ENCODE measurements at regions not wholly inside any gene's neighbourhood (a gene's known extent, or its start where the extent isn't known, plus 50 kb on each side); places are given as distances from the start of the nearest gene placed in this dataset.

DNA sequence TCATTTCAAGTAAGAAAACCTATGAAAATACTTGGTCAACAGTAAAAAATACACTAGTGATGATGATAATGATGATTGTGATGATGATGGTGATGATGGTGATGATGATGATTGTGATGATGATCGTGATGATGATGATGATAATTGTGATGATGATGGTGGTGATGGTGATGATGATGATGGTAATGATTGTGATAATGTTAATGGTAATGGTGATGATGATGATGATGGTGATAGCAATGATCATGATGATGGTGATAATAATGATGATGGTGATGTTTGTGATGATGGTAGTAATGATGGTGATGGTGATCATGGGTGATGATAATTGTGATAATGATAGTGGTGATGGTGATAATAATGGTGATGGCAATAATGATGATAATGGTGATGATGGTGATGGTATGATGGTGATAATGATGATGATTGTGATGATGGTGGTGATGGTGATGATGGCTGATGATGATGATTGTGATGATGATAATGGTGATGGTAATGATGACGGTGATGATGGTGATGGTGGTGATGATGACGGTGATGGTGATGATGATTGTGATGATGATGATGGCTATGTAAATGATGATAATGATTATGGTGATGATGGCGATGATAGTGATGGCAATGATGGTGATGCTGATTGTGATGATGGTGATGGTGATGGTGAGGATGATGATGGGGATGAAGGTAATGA is 62.1 kb downstream of the VCX3A start:
- no peak overlapping the region for H3K4me3 ChIP-seq (replicated peaks; ENCODE audit: insufficient read depth, low read length)
- no peak for DNase-seq (ENCODE audit: low read depth in 1 of 2, low spot score in 1 of 2)
- H3K27ac ChIP-seq (replicated peaks): no peak overlapping the region
- no peak for TF ChIP-seq POLR2AphosphoS5 (IDR thresholded peaks at IDR 0.05; ENCODE audit: low read depth)
- TF ChIP-seq GABPA (IDR thresholded peaks at IDR 0.05; ENCODE audit: low read depth): no peak
- TF ChIP-seq, protein P1, sequence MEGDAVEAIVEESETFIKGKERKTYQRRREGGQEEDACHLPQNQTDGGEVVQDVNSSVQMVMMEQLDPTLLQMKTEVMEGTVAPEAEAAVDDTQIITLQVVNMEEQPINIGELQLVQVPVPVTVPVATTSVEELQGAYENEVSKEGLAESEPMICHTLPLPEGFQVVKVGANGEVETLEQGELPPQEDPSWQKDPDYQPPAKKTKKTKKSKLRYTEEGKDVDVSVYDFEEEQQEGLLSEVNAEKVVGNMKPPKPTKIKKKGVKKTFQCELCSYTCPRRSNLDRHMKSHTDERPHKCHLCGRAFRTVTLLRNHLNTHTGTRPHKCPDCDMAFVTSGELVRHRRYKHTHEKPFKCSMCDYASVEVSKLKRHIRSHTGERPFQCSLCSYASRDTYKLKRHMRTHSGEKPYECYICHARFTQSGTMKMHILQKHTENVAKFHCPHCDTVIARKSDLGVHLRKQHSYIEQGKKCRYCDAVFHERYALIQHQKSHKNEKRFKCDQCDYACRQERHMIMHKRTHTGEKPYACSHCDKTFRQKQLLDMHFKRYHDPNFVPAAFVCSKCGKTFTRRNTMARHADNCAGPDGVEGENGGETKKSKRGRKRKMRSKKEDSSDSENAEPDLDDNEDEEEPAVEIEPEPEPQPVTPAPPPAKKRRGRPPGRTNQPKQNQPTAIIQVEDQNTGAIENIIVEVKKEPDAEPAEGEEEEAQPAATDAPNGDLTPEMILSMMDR (IDR thresholded peaks at IDR 0.05; ENCODE audit: insufficient read depth, low read length): no peak
- TF ChIP-seq, protein P2, sequence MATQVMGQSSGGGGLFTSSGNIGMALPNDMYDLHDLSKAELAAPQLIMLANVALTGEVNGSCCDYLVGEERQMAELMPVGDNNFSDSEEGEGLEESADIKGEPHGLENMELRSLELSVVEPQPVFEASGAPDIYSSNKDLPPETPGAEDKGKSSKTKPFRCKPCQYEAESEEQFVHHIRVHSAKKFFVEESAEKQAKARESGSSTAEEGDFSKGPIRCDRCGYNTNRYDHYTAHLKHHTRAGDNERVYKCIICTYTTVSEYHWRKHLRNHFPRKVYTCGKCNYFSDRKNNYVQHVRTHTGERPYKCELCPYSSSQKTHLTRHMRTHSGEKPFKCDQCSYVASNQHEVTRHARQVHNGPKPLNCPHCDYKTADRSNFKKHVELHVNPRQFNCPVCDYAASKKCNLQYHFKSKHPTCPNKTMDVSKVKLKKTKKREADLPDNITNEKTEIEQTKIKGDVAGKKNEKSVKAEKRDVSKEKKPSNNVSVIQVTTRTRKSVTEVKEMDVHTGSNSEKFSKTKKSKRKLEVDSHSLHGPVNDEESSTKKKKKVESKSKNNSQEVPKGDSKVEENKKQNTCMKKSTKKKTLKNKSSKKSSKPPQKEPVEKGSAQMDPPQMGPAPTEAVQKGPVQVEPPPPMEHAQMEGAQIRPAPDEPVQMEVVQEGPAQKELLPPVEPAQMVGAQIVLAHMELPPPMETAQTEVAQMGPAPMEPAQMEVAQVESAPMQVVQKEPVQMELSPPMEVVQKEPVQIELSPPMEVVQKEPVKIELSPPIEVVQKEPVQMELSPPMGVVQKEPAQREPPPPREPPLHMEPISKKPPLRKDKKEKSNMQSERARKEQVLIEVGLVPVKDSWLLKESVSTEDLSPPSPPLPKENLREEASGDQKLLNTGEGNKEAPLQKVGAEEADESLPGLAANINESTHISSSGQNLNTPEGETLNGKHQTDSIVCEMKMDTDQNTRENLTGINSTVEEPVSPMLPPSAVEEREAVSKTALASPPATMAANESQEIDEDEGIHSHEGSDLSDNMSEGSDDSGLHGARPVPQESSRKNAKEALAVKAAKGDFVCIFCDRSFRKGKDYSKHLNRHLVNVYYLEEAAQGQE (IDR thresholded peaks at IDR 0.05; ENCODE audit: insufficient replicate concordance, low read depth): no peak
- no peak for TF ChIP-seq SPI1 (IDR thresholded peaks at IDR 0.05; ENCODE audit: borderline replicate concordance, low read depth)
- no peaks in the 10 kb centered on the region for H3K27me3 ChIP-seq (ENCODE audit: insufficient read depth, poor library complexity, severe bottlenecking)

DNA sequence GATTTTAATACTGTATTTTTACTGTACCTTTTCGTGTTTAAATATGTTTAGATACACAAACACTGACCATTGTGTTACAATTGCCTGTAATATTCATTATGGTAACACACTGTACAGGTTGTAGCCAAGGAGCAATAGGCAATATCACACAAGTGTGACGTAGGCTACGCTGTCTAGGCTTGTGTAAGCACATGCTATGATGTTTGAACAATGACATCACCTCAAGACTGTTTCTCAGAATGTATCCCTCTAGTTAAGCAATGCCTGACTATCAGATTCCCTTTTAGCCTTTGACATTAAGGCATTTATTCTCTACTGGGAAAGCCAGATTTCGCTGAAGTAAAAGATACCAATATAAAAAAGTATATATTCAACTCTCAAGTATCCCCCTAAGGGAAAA is 66.2 kb downstream of the VCX3A start:
- Histone ChIP-seq H3K4me3 (replicated peaks; ENCODE audit: insufficient read depth, low read length) (no peak overlapping the region), H3K27ac (replicated peaks) (no peak overlapping the region), H3K27me3 (ENCODE audit: insufficient read depth, poor library complexity, severe bottlenecking) (no peaks in the 10 kb centered on the region)
- no peak for DNase-seq (ENCODE audit: low read depth in 1 of 2, low spot score in 1 of 2)
- TF ChIP-seq SPI1 (IDR thresholded peaks at IDR 0.05; ENCODE audit: borderline replicate concordance, low read depth) (no peak), GABPA (IDR thresholded peaks at IDR 0.05; ENCODE audit: low read depth) (no peak), POLR2AphosphoS5 (IDR thresholded peaks at IDR 0.05; ENCODE audit: low read depth) (no peak)
- TF ChIP-seq, protein P1 (IDR thresholded peaks at IDR 0.05; ENCODE audit: insufficient read depth, low read length): no peak
- TF ChIP-seq, protein P2 (IDR thresholded peaks at IDR 0.05; ENCODE audit: insufficient replicate concordance, low read depth): no peak

DNA sequence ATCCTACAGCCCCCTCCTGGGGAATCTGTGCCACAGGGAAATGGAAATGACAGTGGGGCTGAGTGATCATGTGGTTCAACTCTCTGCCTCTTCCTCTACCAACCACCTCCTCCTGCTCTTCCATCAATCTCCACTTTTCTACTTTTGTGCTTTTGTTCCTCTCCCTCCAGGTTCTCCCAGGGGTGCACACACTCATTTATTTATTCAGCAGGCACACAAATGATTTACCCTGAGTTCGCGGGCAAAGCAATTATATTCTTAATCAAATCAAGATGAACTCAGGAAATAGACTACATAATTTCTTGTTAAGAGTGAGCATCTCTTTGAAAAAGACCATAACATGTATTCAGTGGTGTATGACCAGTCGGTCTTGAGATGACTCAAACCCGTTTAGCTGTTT is 69.2 kb downstream of the VCX3A start:
- TF ChIP-seq, protein P2 (IDR thresholded peaks at IDR 0.05; ENCODE audit: insufficient replicate concordance, low read depth): no peak
- TF ChIP-seq, protein P1 (IDR thresholded peaks at IDR 0.05; ENCODE audit: insufficient read depth, low read length): no peak
- no peak for TF ChIP-seq SPI1 (IDR thresholded peaks at IDR 0.05; ENCODE audit: borderline replicate concordance, low read depth)
- no peak for TF ChIP-seq POLR2AphosphoS5 (IDR thresholded peaks at IDR 0.05; ENCODE audit: low read depth)
- no peak for TF ChIP-seq GABPA (IDR thresholded peaks at IDR 0.05; ENCODE audit: low read depth)
- no peak for DNase-seq (ENCODE audit: low read depth in 1 of 2, low spot score in 1 of 2)
- no peak overlapping the region for H3K4me3 ChIP-seq (replicated peaks; ENCODE audit: insufficient read depth, low read length)
- no peak overlapping the region for H3K27ac ChIP-seq (replicated peaks)
- no peaks in the 10 kb centered on the region for H3K27me3 ChIP-seq (ENCODE audit: insufficient read depth, poor library complexity, severe bottlenecking)

Measured in HL-60 (cell line).